ENCODE measurements at regions not wholly inside any gene's neighbourhood (a gene's known extent, or its start where the extent isn't known, plus 50 kb on each side); places are given as distances from the start of the nearest gene placed in this dataset.
"Not testable (repeated sequence)": the region's sequence is repeated elsewhere in the genome, so short reads cannot be mapped to it uniquely, and the experiment has no call there.

- no peaks in the 10 kb centered on the region for H3K9me3 ChIP-seq (ENCODE audit: control insufficient read depth, low read length)
- no peak overlapping the region for H3K27ac ChIP-seq (ENCODE audit: low read depth, low read length, severe bottlenecking)
- H3K4me3 ChIP-seq (ENCODE audit: extremely low read depth, insufficient read depth, low read length, poor library complexity, severe bottlenecking): no peak overlapping the region
- WGBS, 2 experiments (ENCODE audit: insufficient coverage in 2 of 2): 93 to 96% methylated on average over 6 of the region's 6 CpGs
- H3K4me1 ChIP-seq (ENCODE audit: control insufficient read depth, insufficient read depth, low read length, poor library complexity, severe bottlenecking): no peaks in the 10 kb centered on the region
- H3K36me3 ChIP-seq (ENCODE audit: control insufficient read depth, insufficient read depth, low read length): no peaks in the 10 kb centered on the region
These were observed 264.0 kb downstream of the TRIML1 start for GRCh38 chr4:188403272-188403671.

GRCh38 chr4:188405071-188405835 is 266.0 kb downstream of the TRIML1 start:
- WGBS, 2 experiments (ENCODE audit: insufficient coverage in 2 of 2): 87 to 97% methylated on average over 8 of the region's 14 CpGs
- not testable (repeated sequence) for H3K4me1 ChIP-seq (ENCODE audit: control insufficient read depth, insufficient read depth, low read length, poor library complexity, severe bottlenecking); H3K27ac ChIP-seq (ENCODE audit: low read depth, low read length, severe bottlenecking); H3K36me3 ChIP-seq (ENCODE audit: control insufficient read depth, insufficient read depth, low read length); H3K4me3 ChIP-seq (ENCODE audit: extremely low read depth, insufficient read depth, low read length, poor library complexity, severe bottlenecking); H3K9me3 ChIP-seq (ENCODE audit: control insufficient read depth, low read length)

GRCh38 chr4:188408244-188409030 is 269.2 kb downstream of the TRIML1 start:
- 79 to 90% methylated on average over 2 to 3 of the region's 9 CpGs for WGBS, 2 experiments (ENCODE audit: insufficient coverage in 2 of 2)
- H3K4me1 ChIP-seq (ENCODE audit: control insufficient read depth, insufficient read depth, low read length, poor library complexity, severe bottlenecking): no peaks in the 10 kb centered on the region
- H3K36me3 ChIP-seq (ENCODE audit: control insufficient read depth, insufficient read depth, low read length): no peaks in the 10 kb centered on the region
- no peaks in the 10 kb centered on the region for H3K9me3 ChIP-seq (ENCODE audit: control insufficient read depth, low read length)
- H3K27ac ChIP-seq (ENCODE audit: low read depth, low read length, severe bottlenecking): no peak overlapping the region
- no peak overlapping the region for H3K4me3 ChIP-seq (ENCODE audit: extremely low read depth, insufficient read depth, low read length, poor library complexity, severe bottlenecking)

- WGBS, 2 experiments (ENCODE audit: insufficient coverage in 2 of 2): 73 to 91% methylated on average over 3 to 5 of the region's 6 CpGs
- Histone ChIP-seq H3K27ac (ENCODE audit: low read depth, low read length, severe bottlenecking) (no peak overlapping the region), H3K4me1 (ENCODE audit: control insufficient read depth, insufficient read depth, low read length, poor library complexity, severe bottlenecking) (no peaks in the 10 kb centered on the region), H3K36me3 (ENCODE audit: control insufficient read depth, insufficient read depth, low read length) (no peaks in the 10 kb centered on the region), H3K9me3 (ENCODE audit: control insufficient read depth, low read length) (no peaks in the 10 kb centered on the region), H3K4me3 (ENCODE audit: extremely low read depth, insufficient read depth, low read length, poor library complexity, severe bottlenecking) (no peak overlapping the region)
These were observed 270.6 kb downstream of the TRIML1 start for GRCh38 chr4:188409851-188410250.

GRCh38 chr4:188411805-188412204 is 272.6 kb downstream of the TRIML1 start:
- WGBS, 2 experiments (ENCODE audit: insufficient coverage in 2 of 2): 92 to 97% methylated on average over 21 of the region's 25 CpGs
- H3K9me3 ChIP-seq (ENCODE audit: control insufficient read depth, low read length): no peaks in the 10 kb centered on the region
- H3K4me3 ChIP-seq (ENCODE audit: extremely low read depth, insufficient read depth, low read length, poor library complexity, severe bottlenecking): no peak overlapping the region
- H3K4me1 ChIP-seq (ENCODE audit: control insufficient read depth, insufficient read depth, low read length, poor library complexity, severe bottlenecking): no peaks in the 10 kb centered on the region
- no peak overlapping the region for H3K27ac ChIP-seq (ENCODE audit: low read depth, low read length, severe bottlenecking)
- no peaks in the 10 kb centered on the region for H3K36me3 ChIP-seq (ENCODE audit: control insufficient read depth, insufficient read depth, low read length)

- 81 to 93% methylated on average over 7 to 12 of the region's 13 CpGs for WGBS, 2 experiments (ENCODE audit: insufficient coverage in 2 of 2)
- H3K27ac ChIP-seq (ENCODE audit: low read depth, low read length, severe bottlenecking): no peak overlapping the region
These were observed 273.3 kb downstream of the TRIML1 start for GRCh38 chr4:188412499-188412898.

GRCh38 chr4:188414441-188414840 is 275.2 kb downstream of the TRIML1 start:
- H3K9me3 ChIP-seq (ENCODE audit: control insufficient read depth, low read length): no peaks in the 10 kb centered on the region
- no peak overlapping the region for H3K27ac ChIP-seq (ENCODE audit: low read depth, low read length, severe bottlenecking)
- WGBS, 2 experiments (ENCODE audit: insufficient coverage in 2 of 2): 88 to 95% methylated on average over 3 to 8 of the region's 10 CpGs
- no peak overlapping the region for H3K4me3 ChIP-seq (ENCODE audit: extremely low read depth, insufficient read depth, low read length, poor library complexity, severe bottlenecking)
- H3K36me3 ChIP-seq (ENCODE audit: control insufficient read depth, insufficient read depth, low read length): no peaks in the 10 kb centered on the region
- H3K4me1 ChIP-seq (ENCODE audit: control insufficient read depth, insufficient read depth, low read length, poor library complexity, severe bottlenecking): no peaks in the 10 kb centered on the region

More at GRCh38 chr4:188412499-188412898, 273.3 kb downstream of the TRIML1 start:
- H3K4me1 ChIP-seq (ENCODE audit: control insufficient read depth, insufficient read depth, low read length, poor library complexity, severe bottlenecking): no peaks in the 10 kb centered on the region
- no peaks in the 10 kb centered on the region for H3K9me3 ChIP-seq (ENCODE audit: control insufficient read depth, low read length)
- H3K36me3 ChIP-seq (ENCODE audit: control insufficient read depth, insufficient read depth, low read length): no peaks in the 10 kb centered on the region
- H3K4me3 ChIP-seq (ENCODE audit: extremely low read depth, insufficient read depth, low read length, poor library complexity, severe bottlenecking): no peak overlapping the region

- no peaks in the 10 kb centered on the region for H3K9me3 ChIP-seq (ENCODE audit: control insufficient read depth, low read length)
- H3K27ac ChIP-seq (ENCODE audit: low read depth, low read length, severe bottlenecking): no peak overlapping the region
- H3K4me1 ChIP-seq (ENCODE audit: control insufficient read depth, insufficient read depth, low read length, poor library complexity, severe bottlenecking): no peaks in the 10 kb centered on the region
- no peak overlapping the region for H3K4me3 ChIP-seq (ENCODE audit: extremely low read depth, insufficient read depth, low read length, poor library complexity, severe bottlenecking)
- 60% methylated on average over 1 of the region's 3 CpGs; no CpG with 5 or more reads in 1 of the 2 experiments for WGBS, 2 experiments (ENCODE audit: insufficient coverage in 2 of 2)
- H3K36me3 ChIP-seq (ENCODE audit: control insufficient read depth, insufficient read depth, low read length): no peaks in the 10 kb centered on the region
These were observed 277.9 kb downstream of the TRIML1 start for GRCh38 chr4:188417181-188417580.

- H3K36me3 ChIP-seq (ENCODE audit: control insufficient read depth, insufficient read depth, low read length): no peaks in the 10 kb centered on the region
- WGBS, 2 experiments (ENCODE audit: insufficient coverage in 2 of 2): 100% methylated on average over 1 to 3 of the region's 4 CpGs
- H3K4me1 ChIP-seq (ENCODE audit: control insufficient read depth, insufficient read depth, low read length, poor library complexity, severe bottlenecking): no peaks in the 10 kb centered on the region
- no peak overlapping the region for H3K27ac ChIP-seq (ENCODE audit: low read depth, low read length, severe bottlenecking)
- H3K9me3 ChIP-seq (ENCODE audit: control insufficient read depth, low read length): no peaks in the 10 kb centered on the region
- H3K4me3 ChIP-seq (ENCODE audit: extremely low read depth, insufficient read depth, low read length, poor library complexity, severe bottlenecking): no peak overlapping the region
These were observed 283.8 kb downstream of the TRIML1 start for GRCh38 chr4:188423039-188423438.

- Histone ChIP-seq H3K36me3 (ENCODE audit: control insufficient read depth, insufficient read depth, low read length) (no peaks in the 10 kb centered on the region), H3K4me1 (ENCODE audit: control insufficient read depth, insufficient read depth, low read length, poor library complexity, severe bottlenecking) (no peaks in the 10 kb centered on the region), H3K4me3 (ENCODE audit: extremely low read depth, insufficient read depth, low read length, poor library complexity, severe bottlenecking) (no peak overlapping the region), H3K27ac (ENCODE audit: low read depth, low read length, severe bottlenecking) (no peak overlapping the region), H3K9me3 (ENCODE audit: control insufficient read depth, low read length) (no peaks in the 10 kb centered on the region)
- 45 to 52% methylated on average over 3 to 6 of the region's 6 CpGs for WGBS, 2 experiments (ENCODE audit: insufficient coverage in 2 of 2)
These were observed 289.7 kb downstream of the TRIML1 start for GRCh38 chr4:188428935-188429334.

GRCh38 chr4:188429965-188430364 is 290.7 kb downstream of the TRIML1 start:
- no peaks in the 10 kb centered on the region for H3K9me3 ChIP-seq (ENCODE audit: control insufficient read depth, low read length)
- no peak overlapping the region for H3K27ac ChIP-seq (ENCODE audit: low read depth, low read length, severe bottlenecking)
- no peak overlapping the region for H3K4me3 ChIP-seq (ENCODE audit: extremely low read depth, insufficient read depth, low read length, poor library complexity, severe bottlenecking)
- no peaks in the 10 kb centered on the region for H3K4me1 ChIP-seq (ENCODE audit: control insufficient read depth, insufficient read depth, low read length, poor library complexity, severe bottlenecking)
- no peaks in the 10 kb centered on the region for H3K36me3 ChIP-seq (ENCODE audit: control insufficient read depth, insufficient read depth, low read length)
- no CpG with 5 or more reads among the region's 5 CpGs for WGBS, 2 experiments (ENCODE audit: insufficient coverage in 2 of 2)
